HEK293T (cell line): ENCODE measurements at regions not wholly inside any gene's neighbourhood (a gene's known extent, or its start where the extent isn't known, plus 50 kb on each side); places are given as distances from the start of the nearest gene placed in this dataset.

Source experiments
- ELF4 ChIP-seq: fragments of 450-650 bp; IDR thresholded peaks from 2 replicates; pipeline ENCODE4 v1.6.1; 2017; ENCODE audit warnings: antibody characterized with exemption
- FOXK2 ChIP-seq: fragments of 450-650 bp; IDR thresholded peaks from 2 replicates; pipeline ENCODE4 v1.6.1; 2016; ENCODE audit warnings: mild to moderate bottlenecking
- FOXM1 ChIP-seq: fragments of 450-650 bp; IDR thresholded peaks from 2 replicates; pipeline ENCODE4 v1.6.1; 2017; ENCODE audit warnings: mild to moderate bottlenecking, borderline replicate concordance
- L3MBTL2 ChIP-seq: fragments of 450-650 bp; conservative IDR thresholded peaks from 2 replicates; pipeline ENCODE4 v1.6.1; 2016; ENCODE audit warnings: mild to moderate bottlenecking
- LEF1 ChIP-seq: fragments of 450-650 bp; IDR thresholded peaks from 2 replicates; pipeline ENCODE4 v1.6.1; 2017; ENCODE audit warnings: mild to moderate bottlenecking, borderline replicate concordance
- SP1 ChIP-seq: fragments of 450-650 bp; IDR thresholded peaks from 2 replicates; pipeline ENCODE4 v1.6.1; 2017

DNA sequence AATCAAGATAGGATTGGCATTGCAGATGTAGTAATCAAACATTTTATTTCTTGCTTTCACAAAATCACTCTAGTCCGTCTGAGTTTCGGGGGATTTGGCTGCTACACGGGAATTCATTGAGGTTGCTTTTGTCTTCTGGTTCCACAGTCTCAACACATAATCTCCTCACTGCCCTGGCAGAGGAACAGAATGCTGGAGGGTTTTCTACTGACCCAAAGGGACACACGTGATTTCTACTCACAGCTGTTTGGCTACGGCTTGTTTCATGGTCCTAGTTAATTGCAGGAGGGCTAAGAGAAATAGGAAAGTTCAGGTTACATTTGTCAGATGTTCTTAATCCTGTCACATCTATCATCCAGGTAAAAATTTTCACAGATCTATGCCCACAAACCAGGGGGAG, 1811.6 kb downstream of the ARAP2 start:
- TF ChIP-seq FOXK2 (no peak), SP1 (no peak), FOXM1 (no peak), ELF4 (no peak), L3MBTL2 (no peak), LEF1 (no peak)
